Mononuclear cell (primary cell): ENCODE measurements at regions not wholly inside any gene's neighbourhood (a gene's known extent, or its start where the extent isn't known, plus 50 kb on each side); places are given as distances from the start of the nearest gene placed in this dataset.
A peak's percentile ranks its signal among the peaks of the same experiment; 100 is the strongest.

Experiments
- H3K27me3 ChIP-seq: 2 replicates; pipeline ENCODE4 v1.6.0; 2011; ENCODE audit warnings: low read length, control low read depth; ENCODE audit not compliant: insufficient read depth
- H3K4me1 ChIP-seq: 2 replicates; pipeline ENCODE4 v1.5.1; 2011; ENCODE audit warnings: mild to moderate bottlenecking, low read length, control low read depth; ENCODE audit not compliant: insufficient read depth
- H3K4me3 ChIP-seq: 2 replicates; pipeline ENCODE4 v1.5.1; 2011; ENCODE audit warnings: mild to moderate bottlenecking, low read length, moderate library complexity
- H3K9me3 ChIP-seq: 2 replicates; pipeline ENCODE4 v1.5.1; 2011; ENCODE audit warnings: low read depth, mild to moderate bottlenecking, control low read depth, low read length

DNA sequence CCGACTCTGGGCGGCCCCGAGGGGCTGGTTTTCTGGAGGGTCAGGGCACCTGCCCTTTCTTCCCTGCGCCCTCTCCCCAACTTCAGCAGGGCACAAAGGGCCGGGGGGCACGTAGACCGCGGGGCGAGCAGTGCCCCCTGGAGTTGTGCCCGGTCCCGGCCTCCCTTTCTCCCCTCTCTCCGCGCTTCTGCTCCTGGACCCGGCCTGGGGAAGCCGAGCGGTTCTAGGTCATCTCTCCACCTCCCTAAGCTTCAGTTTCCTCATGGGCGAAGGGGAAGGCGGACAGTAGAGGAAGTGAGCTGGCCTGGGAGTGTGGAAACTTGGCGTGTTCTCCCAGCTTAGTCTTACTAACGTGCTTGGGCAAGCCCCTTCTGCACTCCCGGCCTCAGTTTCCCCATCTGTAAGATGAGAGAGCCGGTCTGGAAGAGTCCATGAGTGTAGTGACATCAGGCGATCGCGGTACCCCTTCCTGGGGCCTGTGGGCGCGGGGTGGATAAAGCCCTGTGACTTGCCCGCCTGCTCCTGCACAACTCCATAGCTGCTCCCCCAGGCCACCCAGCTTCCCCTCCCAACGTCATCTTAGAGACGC lies 158.6 kb upstream of the PARP11 start:
- Histone ChIP-seq H3K4me3 (no peak overlapping the region), H3K27me3 (peaks cover 5% of the 10 kb centered on the region), H3K4me1 (peaks cover 32% of the 10 kb centered on the region), H3K9me3 (no peaks in the 10 kb centered on the region)

DNA sequence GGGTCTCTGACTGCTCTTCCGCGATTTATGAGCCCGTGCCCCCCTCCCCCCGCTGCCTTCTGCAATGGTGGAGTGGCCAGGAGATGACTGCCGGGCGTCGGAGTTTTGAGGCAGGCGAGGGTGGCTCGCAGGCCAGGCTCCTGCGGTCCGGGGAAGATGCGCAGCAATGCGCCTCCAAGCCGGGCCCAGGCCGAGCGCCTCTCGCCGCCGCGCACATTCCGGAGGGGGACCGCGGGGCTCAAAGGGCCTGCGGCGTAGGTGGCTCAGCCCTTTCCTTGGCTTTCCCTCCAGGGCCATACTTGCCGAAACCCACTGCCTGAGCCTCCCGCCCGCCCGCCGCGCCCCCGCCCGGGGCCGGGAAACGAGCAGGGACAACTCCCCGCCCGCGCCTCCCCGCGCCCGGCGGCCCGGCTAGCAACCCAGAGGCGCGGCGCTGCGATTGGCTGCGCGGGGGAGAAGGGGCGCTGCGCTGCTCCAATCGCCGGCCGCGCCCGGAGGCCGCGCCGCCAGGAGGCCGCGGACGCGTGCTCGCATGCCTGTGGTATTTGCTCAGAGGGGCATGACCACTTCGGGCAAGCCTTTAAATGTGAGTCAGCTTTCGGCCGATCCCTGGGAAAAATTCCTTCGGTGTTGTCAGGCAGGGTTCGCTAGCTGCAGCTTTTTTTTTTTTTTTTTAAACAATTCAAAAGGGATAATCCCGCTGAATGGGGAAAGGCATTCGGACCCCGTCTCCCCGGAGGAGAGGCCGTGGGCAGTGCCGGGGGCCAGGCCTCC lies 157.9 kb upstream of the PARP11 start:
- Histone ChIP-seq H3K27me3 (peaks cover 5% of the 10 kb centered on the region), H3K4me1 (peaks cover 28% of the 10 kb centered on the region), H3K4me3 (peak overlapping the region; percentile 24), H3K9me3 (no peaks in the 10 kb centered on the region)

DNA sequence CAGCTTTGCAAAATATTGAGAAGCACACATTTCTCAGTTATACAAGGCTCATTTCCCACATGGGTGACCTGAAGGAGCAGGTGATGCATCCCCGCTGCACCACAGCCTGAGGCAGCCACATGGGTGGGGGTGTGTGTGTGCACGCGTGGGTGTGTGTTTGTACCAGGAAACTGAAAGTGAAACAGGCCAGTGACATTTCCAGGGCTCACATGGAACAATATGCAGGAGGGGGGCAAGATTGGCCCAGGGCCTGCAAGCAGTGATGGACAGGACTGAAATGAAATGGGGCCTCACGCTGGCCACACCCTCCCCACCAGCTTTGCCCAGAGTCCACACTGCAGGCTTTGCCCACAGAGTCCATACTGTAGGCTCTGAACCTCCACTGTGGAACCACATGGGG lies 154.2 kb upstream of the PARP11 start:
- Histone ChIP-seq H3K4me1 (peaks cover 28% of the 10 kb centered on the region), H3K9me3 (no peaks in the 10 kb centered on the region), H3K4me3 (no peak overlapping the region), H3K27me3 (peaks cover 5% of the 10 kb centered on the region)

DNA sequence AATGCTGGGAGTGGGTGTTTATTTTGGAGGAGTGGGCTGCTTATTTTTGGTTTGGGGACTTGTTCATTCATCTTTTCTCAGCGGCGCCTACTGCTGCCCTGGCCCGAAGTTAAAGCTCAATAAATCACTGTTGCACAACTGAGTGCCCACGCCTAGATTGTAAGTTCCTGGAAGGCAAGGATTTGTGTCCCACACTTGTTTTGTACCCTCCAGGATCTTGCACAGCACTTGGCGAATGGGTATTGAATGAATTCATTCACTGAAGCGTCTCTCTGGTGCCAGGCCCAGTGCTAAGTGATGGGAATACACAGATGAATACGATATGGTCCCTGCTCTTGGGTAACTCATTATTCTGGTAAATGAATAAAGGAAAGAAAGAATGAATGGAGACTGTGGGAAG lies 153.3 kb upstream of the PARP11 start:
- Histone ChIP-seq H3K27me3 (peaks cover 5% of the 10 kb centered on the region), H3K4me3 (no peak overlapping the region), H3K4me1 (peaks cover 25% of the 10 kb centered on the region), H3K9me3 (no peaks in the 10 kb centered on the region)

GRCh38 chr12:4026020-4026358 lies 152.8 kb upstream of the PARP11 start:
- Histone ChIP-seq H3K4me1 (peaks cover 19% of the 10 kb centered on the region), H3K9me3 (no peaks in the 10 kb centered on the region), H3K4me3 (no peak overlapping the region), H3K27me3 (peaks cover 5% of the 10 kb centered on the region)

GRCh38 chr12:4025181-4026019 lies 152.2 kb upstream of the PARP11 start:
- Histone ChIP-seq H3K4me1 (peaks cover 13% of the 10 kb centered on the region), H3K9me3 (no peaks in the 10 kb centered on the region), H3K4me3 (no peak overlapping the region), H3K27me3 (peaks cover 4% of the 10 kb centered on the region)

GRCh38 chr12:4024701-4025100 lies 151.5 kb upstream of the PARP11 start:
- Histone ChIP-seq H3K9me3 (no peaks in the 10 kb centered on the region), H3K4me1 (peaks cover 12% of the 10 kb centered on the region), H3K27me3 (no peaks in the 10 kb centered on the region), H3K4me3 (no peak overlapping the region)

- Histone ChIP-seq H3K27me3 (no peaks in the 10 kb centered on the region), H3K9me3 (no peaks in the 10 kb centered on the region), H3K4me3 (no peak overlapping the region), H3K4me1 (no peaks in the 10 kb centered on the region)
Measured at GRCh38 chr12:4015225-4016091, 142.3 kb upstream of the PARP11 start.

- Histone ChIP-seq H3K9me3 (no peaks in the 10 kb centered on the region), H3K4me3 (no peak overlapping the region), H3K27me3 (no peaks in the 10 kb centered on the region)
Measured at GRCh38 chr12:4014858-4015224, 141.6 kb upstream of the PARP11 start.

DNA sequence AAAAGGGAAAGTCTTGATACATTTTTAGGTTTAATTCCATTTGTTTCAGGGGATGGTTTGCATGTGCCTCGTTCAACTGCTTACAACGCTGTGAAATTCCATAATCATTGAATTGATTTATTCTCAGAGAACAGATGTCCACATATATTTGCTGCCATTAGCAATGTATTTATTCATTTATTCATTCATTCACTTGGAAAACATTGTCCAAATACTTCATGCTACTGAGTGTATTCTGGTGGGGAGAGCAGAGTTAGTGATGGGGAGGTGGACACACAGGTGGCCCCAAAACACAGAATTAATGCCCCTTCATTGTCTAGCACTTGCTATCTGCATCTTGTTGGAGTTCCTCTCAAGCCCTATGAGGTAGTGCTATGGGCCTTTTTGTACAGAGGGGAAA lies 141.2 kb upstream of the PARP11 start:
- no peaks in the 10 kb centered on the region for H3K4me1 ChIP-seq
- no peaks in the 10 kb centered on the region for H3K9me3 ChIP-seq
- no peaks in the 10 kb centered on the region for H3K27me3 ChIP-seq
- no peak overlapping the region for H3K4me3 ChIP-seq

More at GRCh38 chr12:4014858-4015224, 141.6 kb upstream of the PARP11 start:
- no peaks in the 10 kb centered on the region for H3K4me1 ChIP-seq

- H3K27me3 ChIP-seq = no peaks in the 10 kb centered on the region
- H3K4me3 ChIP-seq = no peak overlapping the region
- H3K9me3 ChIP-seq = no peaks in the 10 kb centered on the region
- H3K4me1 ChIP-seq = no peaks in the 10 kb centered on the region
Measured at GRCh38 chr12:4012977-4013968, 140.1 kb upstream of the PARP11 start.

- Histone ChIP-seq H3K27me3 (no peaks in the 10 kb centered on the region), H3K4me1 (no peaks in the 10 kb centered on the region), H3K9me3 (no peaks in the 10 kb centered on the region), H3K4me3 (no peak overlapping the region)
Measured at GRCh38 chr12:4012073-4012472, 138.9 kb upstream of the PARP11 start.

- H3K4me3 ChIP-seq = no peak overlapping the region
- H3K9me3 ChIP-seq = no peaks in the 10 kb centered on the region
- no peaks in the 10 kb centered on the region for H3K27me3 ChIP-seq
- H3K4me1 ChIP-seq = no peaks in the 10 kb centered on the region
Measured at GRCh38 chr12:4011597-4011996, 138.4 kb upstream of the PARP11 start.
